ENCODE measurements at regions not wholly inside any gene's neighbourhood (a gene's known extent, or its start where the extent isn't known, plus 50 kb on each side); places are given as distances from the start of the nearest gene placed in this dataset.

DNA sequence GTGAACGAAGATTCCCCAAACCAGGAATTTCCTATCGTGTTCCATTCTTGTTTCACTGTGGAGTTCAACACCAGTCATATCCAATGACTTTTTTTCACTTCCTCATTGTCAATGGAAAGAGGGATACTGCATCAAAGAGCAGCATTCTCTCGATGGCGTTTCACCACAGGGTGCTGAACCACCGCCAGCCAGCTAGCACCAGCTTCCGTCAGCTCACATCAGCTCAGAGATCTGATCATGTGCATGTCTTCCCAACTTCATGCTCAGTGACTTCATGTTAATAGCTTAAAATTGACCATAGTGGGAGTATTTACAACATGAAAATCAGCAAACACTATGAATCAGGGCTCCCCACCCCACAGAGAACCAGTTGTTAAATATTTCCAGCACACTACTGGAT, 359.9 kb downstream of the TNS1 start:
- Histone ChIP-seq H3K79me2 (ENCODE audit: control insufficient read depth, insufficient read depth, low read length) (no peaks in the 10 kb centered on the region), H3K4me1 (ENCODE audit: control insufficient read depth, extremely low read depth, insufficient read depth, low read length) (peaks cover 3% of the 10 kb centered on the region), H3K27ac (ENCODE audit: control insufficient read depth, insufficient read depth, low read length) (no peak overlapping the region), H3K4me2 (ENCODE audit: control insufficient read depth, extremely low read depth, insufficient read depth, low read depth, low read length) (no peak overlapping the region), H3K27me3 (ENCODE audit: control insufficient read depth, extremely low read depth, insufficient read depth, low read length) (peaks cover 6% of the 10 kb centered on the region), H2AFZ (ENCODE audit: control insufficient read depth, low read length) (no peak overlapping the region), H3K9me1 (ENCODE audit: control insufficient read depth, extremely low read depth, insufficient read depth, low read length) (no peaks in the 10 kb centered on the region), H3K9ac (ENCODE audit: control insufficient read depth, extremely low read depth, insufficient read depth, low read length) (no peak overlapping the region), H3K36me3 (ENCODE audit: control insufficient read depth in 2 of 2, extremely low read depth in 1 of 2, insufficient read depth in 2 of 2, low read length in 2 of 2) (no peaks in the 10 kb centered on the region), H3K9me3 (ENCODE audit: control insufficient read depth, low read depth, low read length) (no peaks in the 10 kb centered on the region), H3K4me3 (ENCODE audit: control insufficient read depth in 2 of 3, extremely low read depth in 1 of 3, insufficient read depth in 2 of 3, low read depth in 1 of 3, low read length in 3 of 3) (no peak overlapping the region), H4K20me1 (ENCODE audit: control insufficient read depth, extremely low read depth, insufficient read depth, low read length) (no peaks in the 10 kb centered on the region)
- peak; percentile 46 for FAIRE-seq
- TF ChIP-seq, protein P1, sequence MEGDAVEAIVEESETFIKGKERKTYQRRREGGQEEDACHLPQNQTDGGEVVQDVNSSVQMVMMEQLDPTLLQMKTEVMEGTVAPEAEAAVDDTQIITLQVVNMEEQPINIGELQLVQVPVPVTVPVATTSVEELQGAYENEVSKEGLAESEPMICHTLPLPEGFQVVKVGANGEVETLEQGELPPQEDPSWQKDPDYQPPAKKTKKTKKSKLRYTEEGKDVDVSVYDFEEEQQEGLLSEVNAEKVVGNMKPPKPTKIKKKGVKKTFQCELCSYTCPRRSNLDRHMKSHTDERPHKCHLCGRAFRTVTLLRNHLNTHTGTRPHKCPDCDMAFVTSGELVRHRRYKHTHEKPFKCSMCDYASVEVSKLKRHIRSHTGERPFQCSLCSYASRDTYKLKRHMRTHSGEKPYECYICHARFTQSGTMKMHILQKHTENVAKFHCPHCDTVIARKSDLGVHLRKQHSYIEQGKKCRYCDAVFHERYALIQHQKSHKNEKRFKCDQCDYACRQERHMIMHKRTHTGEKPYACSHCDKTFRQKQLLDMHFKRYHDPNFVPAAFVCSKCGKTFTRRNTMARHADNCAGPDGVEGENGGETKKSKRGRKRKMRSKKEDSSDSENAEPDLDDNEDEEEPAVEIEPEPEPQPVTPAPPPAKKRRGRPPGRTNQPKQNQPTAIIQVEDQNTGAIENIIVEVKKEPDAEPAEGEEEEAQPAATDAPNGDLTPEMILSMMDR (optimal IDR thresholded peaks at IDR 0.05 in 1 of 3, IDR thresholded peaks at IDR 0.05 in 1 of 3, conservative IDR thresholded peaks at IDR 0.05 in 1 of 3; ENCODE audit: extremely low read depth in 1 of 3, insufficient read depth in 2 of 3, low read length in 3 of 3): no peak
- no peak for TF ChIP-seq EZH2 (IDR thresholded peaks at IDR 0.05; ENCODE audit: low read length)
- dilution Hi-C loops (cut with MboI; ENCODE audit: extremely low pct_ligation_motif_present, low sequenced_read_pairs): no loop called here
- DNase-seq (ENCODE audit: low read depth, low spot score): no peak

DNA sequence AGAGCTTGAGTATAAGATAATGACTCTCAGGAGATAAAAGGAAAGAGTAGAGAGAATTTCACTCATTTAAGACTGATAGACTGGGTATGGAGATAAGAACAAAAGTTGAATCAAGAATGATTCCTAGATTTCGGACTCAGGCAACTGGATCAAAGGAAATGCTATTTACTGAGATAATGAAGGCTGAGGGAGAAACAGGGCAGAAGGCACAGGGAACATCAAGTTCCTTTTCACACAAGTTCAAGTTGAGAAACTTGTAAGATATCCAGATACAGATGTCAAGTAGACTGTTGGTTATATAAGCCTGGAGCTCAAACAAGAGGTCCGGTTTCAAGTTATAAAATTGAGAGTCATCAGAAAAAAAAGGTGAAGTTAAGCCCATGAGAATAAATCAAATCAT, 360.8 kb downstream of the TNS1 start:
- no peak for TF ChIP-seq EZH2 (IDR thresholded peaks at IDR 0.05; ENCODE audit: low read length)
- TF ChIP-seq, protein P1 (optimal IDR thresholded peaks at IDR 0.05 in 1 of 3, IDR thresholded peaks at IDR 0.05 in 1 of 3, conservative IDR thresholded peaks at IDR 0.05 in 1 of 3; ENCODE audit: extremely low read depth in 1 of 3, insufficient read depth in 2 of 3, low read length in 3 of 3): no peak
- dilution Hi-C loops (cut with MboI; ENCODE audit: extremely low pct_ligation_motif_present, low sequenced_read_pairs): no loop called here
- Histone ChIP-seq H2AFZ (ENCODE audit: control insufficient read depth, low read length) (no peak overlapping the region), H3K4me2 (ENCODE audit: control insufficient read depth, extremely low read depth, insufficient read depth, low read depth, low read length) (no peak overlapping the region), H3K36me3 (ENCODE audit: control insufficient read depth in 2 of 2, extremely low read depth in 1 of 2, insufficient read depth in 2 of 2, low read length in 2 of 2) (no peaks in the 10 kb centered on the region), H3K27me3 (ENCODE audit: control insufficient read depth, extremely low read depth, insufficient read depth, low read length) (peaks cover 6% of the 10 kb centered on the region), H3K4me1 (ENCODE audit: control insufficient read depth, extremely low read depth, insufficient read depth, low read length) (peaks cover 3% of the 10 kb centered on the region), H3K79me2 (ENCODE audit: control insufficient read depth, insufficient read depth, low read length) (no peaks in the 10 kb centered on the region), H3K9me3 (ENCODE audit: control insufficient read depth, low read depth, low read length) (no peaks in the 10 kb centered on the region), H3K9ac (ENCODE audit: control insufficient read depth, extremely low read depth, insufficient read depth, low read length) (no peak overlapping the region), H3K4me3 (ENCODE audit: control insufficient read depth in 2 of 3, extremely low read depth in 1 of 3, insufficient read depth in 2 of 3, low read depth in 1 of 3, low read length in 3 of 3) (no peak overlapping the region), H3K9me1 (ENCODE audit: control insufficient read depth, extremely low read depth, insufficient read depth, low read length) (no peaks in the 10 kb centered on the region), H4K20me1 (ENCODE audit: control insufficient read depth, extremely low read depth, insufficient read depth, low read length) (no peaks in the 10 kb centered on the region), H3K27ac (ENCODE audit: control insufficient read depth, insufficient read depth, low read length) (no peak overlapping the region)
- FAIRE-seq (no peak), DNase-seq (ENCODE audit: low read depth, low spot score) (no peak)

Data from keratinocyte (primary cell).